HFFc6 (cell line): ENCODE measurements at regions not wholly inside any gene's neighbourhood (a gene's known extent, or its start where the extent isn't known, plus 50 kb on each side); places are given as distances from the start of the nearest gene placed in this dataset.

ENCODE experiments used
- DNase-seq: peaks from one replicate; pipeline ENCODE4 v3.0.0-alpha.2; 2018
- H3K27ac Mint-ChIP-seq: 2 replicates; pipeline ENCODE4 v1.8.0; 2020; ENCODE audit warnings: mild to moderate bottlenecking, mixed read lengths
- H3K27me3 Mint-ChIP-seq: 2 replicates; pipeline ENCODE4 v1.8.0; 2021; ENCODE audit warnings: mild to moderate bottlenecking, moderate library complexity, mixed read lengths; ENCODE audit not compliant: insufficient read depth
- H3K36me3 Mint-ChIP-seq: 2 replicates; pipeline ENCODE4 v1.8.0; 2021; ENCODE audit warnings: low read depth, mixed read lengths
- H3K4me1 Mint-ChIP-seq: 2 replicates; pipeline ENCODE4 v1.8.0; 2020; ENCODE audit warnings: low read depth, mixed read lengths
- H3K4me3 Mint-ChIP-seq: 2 replicates; pipeline ENCODE4 v1.8.0; 2020; ENCODE audit warnings: mild to moderate bottlenecking, moderate library complexity, mixed read lengths
- H3K9me3 Mint-ChIP-seq: 2 replicates; pipeline ENCODE4 v1.8.0; 2020; ENCODE audit warnings: mild to moderate bottlenecking, mixed read lengths
- CTCF ChIP-seq: fragments of 200-600 bp; sonication (generic); IDR thresholded peaks from 2 replicates; pipeline ENCODE4 v1.5.0; 2021; ENCODE audit warnings: antibody characterized with exemption, mild to moderate bottlenecking

- H3K4me1 Mint-ChIP-seq: no peaks in the 10 kb centered on the region
- no peak for DNase-seq
- H3K27ac Mint-ChIP-seq: no peak overlapping the region
- H3K4me3 Mint-ChIP-seq: no peak overlapping the region
- H3K27me3 Mint-ChIP-seq: peaks cover 39% of the 10 kb centered on the region
- no peaks in the 10 kb centered on the region for H3K36me3 Mint-ChIP-seq
- TF ChIP-seq CTCF: no peak
- H3K9me3 Mint-ChIP-seq: peaks cover 11% of the 10 kb centered on the region; the same call in 1 of the 2 replicates
Observed at GRCh38 chr10:78613132-78613531, 455.6 kb upstream of the ZMIZ1 start.

- Mint-ChIP-seq H3K27me3 (peaks cover 39% of the 10 kb centered on the region), H3K4me1 (no peaks in the 10 kb centered on the region), H3K9me3 (peaks cover 6% of the 10 kb centered on the region; the same call in 1 of the 2 replicates), H3K4me3 (no peak overlapping the region), H3K36me3 (no peaks in the 10 kb centered on the region), H3K27ac (no peak overlapping the region)
- no peak for DNase-seq
- TF ChIP-seq CTCF: no peak
Observed at GRCh38 chr10:78614267-78614666, 454.5 kb upstream of the ZMIZ1 start.

GRCh38 chr10:78614744-78615143, 454.0 kb upstream of the ZMIZ1 start:
- Mint-ChIP-seq H3K27me3 (peaks cover 42% of the 10 kb centered on the region), H3K4me3 (no peak overlapping the region), H3K27ac (no peak overlapping the region), H3K9me3 (peaks cover 3% of the 10 kb centered on the region; the same call in 1 of the 2 replicates), H3K4me1 (no peaks in the 10 kb centered on the region), H3K36me3 (no peaks in the 10 kb centered on the region)
- TF ChIP-seq CTCF: no peak
- no peak for DNase-seq

- Mint-ChIP-seq H3K27ac (no peak overlapping the region), H3K4me3 (no peak overlapping the region), H3K36me3 (no peaks in the 10 kb centered on the region), H3K4me1 (no peaks in the 10 kb centered on the region), H3K9me3 (no peaks in the 10 kb centered on the region), H3K27me3 (peaks cover 39% of the 10 kb centered on the region)
- TF ChIP-seq CTCF: no peak
- DNase-seq: no peak
Observed at GRCh38 chr10:78616125-78616695, 452.6 kb upstream of the ZMIZ1 start.

- Mint-ChIP-seq H3K27me3 (peaks cover 33% of the 10 kb centered on the region), H3K4me1 (no peaks in the 10 kb centered on the region), H3K36me3 (no peaks in the 10 kb centered on the region), H3K4me3 (no peak overlapping the region), H3K9me3 (no peaks in the 10 kb centered on the region), H3K27ac (no peak overlapping the region)
- no peak for TF ChIP-seq CTCF
- DNase-seq: no peak
Observed at GRCh38 chr10:78617115-78617514, 451.7 kb upstream of the ZMIZ1 start.

GRCh38 chr10:78617631-78618030, 451.1 kb upstream of the ZMIZ1 start:
- Mint-ChIP-seq H3K36me3 (no peaks in the 10 kb centered on the region), H3K4me1 (no peaks in the 10 kb centered on the region), H3K27ac (no peak overlapping the region), H3K9me3 (no peaks in the 10 kb centered on the region), H3K4me3 (no peak overlapping the region), H3K27me3 (peaks cover 35% of the 10 kb centered on the region)
- no peak for TF ChIP-seq CTCF
- no peak for DNase-seq
